Dedifferentiated amniotic fluid mesenchymal stem cell (primary cell): ENCODE measurements at regions not wholly inside any gene's neighbourhood (a gene's known extent, or its start where the extent isn't known, plus 50 kb on each side); places are given as distances from the start of the nearest gene placed in this dataset.
"Not testable (repeated sequence)": the region's sequence is repeated elsewhere in the genome, so short reads cannot be mapped to it uniquely, and the experiment has no call there.

Experiments
- DNase-seq: peaks from one replicate; pipeline ENCODE4 v3.0.0-alpha.2; 2016; ENCODE audit errors: extremely low spot score

DNA sequence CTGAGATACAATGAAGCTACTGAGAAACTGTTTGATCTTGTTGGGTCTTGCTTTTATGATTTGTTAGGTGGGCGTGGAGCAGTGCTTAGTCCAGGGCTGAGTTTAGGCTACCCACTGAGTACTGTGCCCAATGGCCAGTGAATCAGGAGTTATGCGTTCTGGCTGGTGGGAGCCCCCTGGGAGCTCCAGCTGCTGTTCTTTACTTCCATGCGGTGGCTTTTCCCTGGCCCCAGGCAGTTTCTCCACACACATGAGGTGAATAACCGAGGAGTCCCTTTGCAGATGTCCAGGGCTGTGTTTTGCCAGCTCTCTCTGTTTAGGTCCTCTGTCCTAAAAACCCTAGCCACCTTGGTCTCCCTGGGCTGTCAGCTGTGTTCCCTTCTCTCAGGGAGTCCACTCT lies 106.5 kb downstream of the KLF13 start:
- DNase-seq = no peak

DNA sequence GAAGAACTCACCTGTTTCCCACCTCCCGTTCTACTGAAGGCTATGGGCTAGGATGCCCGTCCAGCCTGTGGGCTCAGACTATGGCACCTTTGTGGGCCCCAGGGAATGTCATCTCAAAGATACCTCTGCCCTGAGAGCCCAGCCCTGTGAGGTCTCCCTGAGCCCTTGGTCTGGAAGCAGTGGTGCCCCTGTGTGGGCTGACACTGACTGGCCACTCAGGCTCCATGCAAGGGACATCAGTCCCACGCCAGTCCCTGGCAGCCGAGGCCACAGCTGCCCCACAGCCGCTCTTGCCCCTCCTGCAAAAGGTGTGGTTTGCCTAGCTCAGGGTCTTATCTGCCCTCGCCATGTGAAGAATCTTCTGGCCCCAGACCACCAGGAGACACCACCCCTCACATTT lies 106.9 kb downstream of the KLF13 start:
- DNase-seq = no peak

DNA sequence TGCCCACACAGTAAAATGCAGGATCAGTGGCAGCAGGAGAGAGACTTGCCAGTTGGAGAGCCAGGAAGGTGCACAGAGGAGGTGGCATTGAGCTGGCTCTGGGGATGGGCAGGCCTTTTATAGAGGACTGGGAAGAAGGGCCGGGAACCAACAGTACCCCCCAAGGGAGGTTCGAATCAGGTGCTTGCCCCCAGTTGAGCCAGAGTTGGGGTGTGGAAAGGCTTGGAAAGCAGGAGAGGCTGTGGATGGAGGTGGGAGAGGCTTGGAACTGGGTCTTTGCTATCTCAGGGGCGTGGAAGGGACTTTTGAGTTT lies 107.6 kb downstream of the KLF13 start:
- no peak for DNase-seq

DNA sequence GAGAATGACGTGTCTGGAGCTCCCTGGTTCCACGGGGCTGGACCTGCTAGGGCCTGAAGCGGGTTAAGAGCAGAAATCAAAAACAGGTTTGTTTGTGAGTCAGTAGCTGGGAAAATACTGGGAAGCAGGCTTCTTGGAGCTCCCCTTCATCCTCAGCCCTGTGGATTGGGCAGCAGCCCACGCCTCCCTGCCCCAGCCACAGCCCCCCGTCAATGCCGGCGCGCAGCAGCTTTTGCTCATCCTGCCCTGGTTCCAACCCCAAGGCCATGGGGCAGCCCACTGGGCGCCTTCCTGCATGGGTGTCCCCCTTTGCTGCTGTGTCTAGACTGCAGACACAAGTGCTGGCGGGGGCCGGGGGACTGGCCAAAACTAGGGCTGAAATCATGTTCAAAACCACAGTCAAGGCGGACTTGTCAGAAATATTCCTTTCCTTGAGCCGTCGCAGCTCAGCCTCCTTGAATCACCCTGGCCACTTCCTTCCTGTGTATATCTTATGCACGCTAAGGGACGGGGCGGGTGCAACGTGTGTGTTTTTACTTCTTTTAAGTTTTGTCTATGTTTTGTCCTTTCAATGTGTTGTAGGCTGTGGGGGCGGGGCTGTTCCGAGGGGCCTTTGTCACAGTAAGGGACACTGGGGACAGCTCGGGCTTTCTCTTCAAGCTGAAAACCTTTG lies 108.1 kb downstream of the KLF13 start:
- DNase-seq = peak; percentile 48

DNA sequence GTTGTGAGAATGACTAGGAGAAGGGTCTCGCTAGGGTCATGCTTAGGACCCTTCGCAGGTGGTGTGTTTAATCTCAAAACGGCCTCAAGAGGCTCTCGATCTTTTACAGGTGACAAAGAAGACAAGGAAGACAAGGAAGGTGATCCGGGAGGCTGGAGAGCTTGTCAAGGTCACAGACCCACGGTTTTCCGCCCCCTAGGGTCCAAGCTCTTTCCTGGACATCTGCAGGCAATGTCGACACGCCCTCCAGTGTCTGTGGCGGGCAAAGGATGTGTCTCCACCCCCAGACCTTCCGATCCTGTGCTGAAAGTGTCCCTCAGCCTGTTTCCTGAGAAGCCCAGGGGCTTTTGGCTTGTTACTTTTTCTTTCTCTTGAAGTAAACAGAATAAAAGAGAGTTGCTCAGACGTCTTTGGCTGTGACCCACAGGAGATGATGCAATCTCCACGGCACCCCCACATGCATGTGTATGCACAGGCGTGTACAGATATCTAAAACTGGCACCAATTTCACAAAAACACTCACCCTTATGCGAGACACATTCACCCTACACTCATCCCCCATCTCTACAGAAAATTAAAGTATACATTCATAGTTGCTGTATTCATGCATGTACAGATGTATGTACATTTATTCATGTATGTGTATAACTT lies 108.8 kb downstream of the KLF13 start:
- DNase-seq = peak; percentile 52

DNA sequence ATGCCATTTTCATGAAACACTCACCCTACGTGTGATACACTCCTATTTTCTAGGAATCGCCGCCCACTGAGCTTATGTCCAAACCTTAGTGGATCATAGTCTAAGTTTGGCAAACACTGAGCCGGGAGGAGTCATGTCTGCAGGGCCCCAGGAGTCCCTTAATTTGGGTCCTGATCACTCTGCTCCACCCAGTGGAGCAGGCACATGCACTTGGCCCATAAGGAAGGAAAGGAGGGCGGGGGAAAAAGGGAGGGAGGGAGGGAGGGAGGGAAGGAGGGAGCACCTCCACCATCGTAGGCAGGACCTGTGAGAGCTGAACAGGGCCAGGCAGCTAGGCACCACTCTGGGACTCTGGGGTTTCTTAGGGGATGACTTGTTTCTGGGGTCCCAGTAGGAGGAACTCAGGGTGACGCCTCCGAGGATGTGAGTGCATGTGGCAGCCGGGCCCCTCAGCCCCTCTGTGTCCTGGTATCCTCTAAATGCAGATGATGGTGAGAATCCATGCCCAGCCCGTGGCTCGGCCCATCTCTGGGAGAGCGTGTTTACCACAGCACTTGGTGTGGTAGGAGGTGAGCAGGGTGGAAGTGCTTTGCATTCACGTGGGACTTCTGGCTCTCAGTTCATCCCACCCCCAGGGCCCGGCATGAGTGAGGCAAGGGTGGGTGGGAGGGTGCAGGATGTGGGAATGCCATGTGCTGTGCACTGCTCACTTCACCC lies 109.4 kb downstream of the KLF13 start:
- no peak for DNase-seq

DNA sequence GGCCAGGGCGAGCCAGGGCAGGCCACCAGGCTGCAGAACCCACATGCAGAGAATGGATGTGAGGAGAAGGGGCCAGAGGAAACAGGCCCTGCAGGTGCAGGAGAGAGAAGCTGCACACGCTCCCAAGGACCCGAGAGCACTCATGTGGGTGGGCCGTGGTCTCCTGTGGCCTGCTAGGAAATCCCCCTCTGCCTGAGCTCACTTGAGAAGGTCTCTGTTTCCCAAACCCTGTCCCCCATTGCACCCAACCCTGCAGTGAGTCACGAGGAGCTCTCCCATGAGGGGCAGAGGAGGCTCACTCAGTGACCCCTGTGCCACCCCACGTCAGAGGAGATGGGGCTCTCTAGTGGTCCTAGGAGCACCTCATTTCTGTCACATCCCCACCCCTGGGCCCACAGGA lies 111.1 kb downstream of the KLF13 start:
- DNase-seq = no peak

DNA sequence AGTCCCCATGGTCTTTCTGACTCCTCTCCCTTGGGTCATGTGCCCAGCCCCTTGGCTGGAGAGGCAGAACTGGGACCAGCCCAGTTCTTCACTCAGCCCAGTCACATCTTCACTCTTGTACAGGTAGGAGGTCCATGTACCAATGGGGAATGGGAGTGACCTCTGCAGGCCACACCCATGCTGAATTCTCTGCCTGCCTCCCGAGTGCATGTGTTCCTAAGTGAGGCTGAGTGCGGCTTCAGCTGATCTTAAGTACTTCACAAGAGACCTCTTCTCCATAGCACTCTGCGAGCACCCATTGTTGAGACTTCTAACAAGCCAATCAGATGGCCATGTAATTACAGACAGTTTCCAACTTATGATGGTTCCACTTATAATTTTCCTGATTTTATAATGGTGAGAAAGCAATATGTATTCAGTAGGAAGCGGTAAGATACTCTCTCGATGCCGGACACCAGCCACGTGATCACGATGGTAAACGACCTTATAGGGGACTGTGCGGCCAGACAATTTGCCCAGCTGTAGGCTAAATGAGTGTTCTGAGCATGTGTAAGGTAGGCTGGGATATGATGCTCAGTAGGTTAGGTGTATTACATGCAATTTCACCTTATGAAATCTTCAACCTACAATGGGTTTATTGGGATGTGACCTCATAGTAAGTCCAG lies 112.1 kb downstream of the KLF13 start:
- no peak for DNase-seq

DNA sequence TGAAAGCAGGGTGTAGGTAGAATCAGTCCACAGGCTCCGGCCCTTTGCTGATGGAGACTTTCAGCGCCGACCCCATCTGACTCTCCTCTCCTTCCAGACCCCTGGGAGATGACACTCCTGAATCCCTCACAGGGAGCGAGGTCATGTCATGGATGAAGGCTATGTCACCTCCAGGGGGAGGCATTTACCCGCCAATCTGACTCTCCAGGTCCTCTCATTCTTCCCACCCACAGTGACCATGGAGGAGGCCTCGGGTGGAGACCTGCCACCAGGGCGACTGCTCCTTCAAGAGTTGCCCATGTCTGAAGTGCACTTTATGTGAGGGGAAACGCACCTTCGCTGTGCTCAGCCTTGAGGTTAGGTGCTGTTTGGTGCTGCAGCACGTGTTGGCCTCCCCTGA lies 112.7 kb downstream of the KLF13 start:
- DNase-seq = no peak

DNA sequence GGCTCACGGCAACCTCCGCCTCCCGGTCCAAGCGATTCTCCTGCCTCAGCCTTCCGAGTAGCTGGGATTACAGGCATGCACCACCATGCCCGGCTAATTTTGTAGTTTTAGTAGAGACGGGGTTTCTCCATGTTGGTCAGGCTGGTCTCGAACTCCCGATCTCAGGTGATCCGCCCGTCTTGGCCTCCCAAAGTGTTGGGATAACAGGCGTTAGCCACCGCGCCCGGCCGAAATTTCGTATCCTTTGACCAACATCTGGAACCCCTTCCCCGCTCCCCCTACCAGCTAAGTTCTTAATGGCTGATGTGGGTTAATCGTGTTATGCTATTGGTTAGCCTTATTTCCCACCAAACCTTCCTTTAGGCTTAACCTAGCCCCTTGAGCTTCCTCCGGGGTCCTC lies 113.6 kb downstream of the KLF13 start:
- DNase-seq = not testable (repeated sequence)

DNA sequence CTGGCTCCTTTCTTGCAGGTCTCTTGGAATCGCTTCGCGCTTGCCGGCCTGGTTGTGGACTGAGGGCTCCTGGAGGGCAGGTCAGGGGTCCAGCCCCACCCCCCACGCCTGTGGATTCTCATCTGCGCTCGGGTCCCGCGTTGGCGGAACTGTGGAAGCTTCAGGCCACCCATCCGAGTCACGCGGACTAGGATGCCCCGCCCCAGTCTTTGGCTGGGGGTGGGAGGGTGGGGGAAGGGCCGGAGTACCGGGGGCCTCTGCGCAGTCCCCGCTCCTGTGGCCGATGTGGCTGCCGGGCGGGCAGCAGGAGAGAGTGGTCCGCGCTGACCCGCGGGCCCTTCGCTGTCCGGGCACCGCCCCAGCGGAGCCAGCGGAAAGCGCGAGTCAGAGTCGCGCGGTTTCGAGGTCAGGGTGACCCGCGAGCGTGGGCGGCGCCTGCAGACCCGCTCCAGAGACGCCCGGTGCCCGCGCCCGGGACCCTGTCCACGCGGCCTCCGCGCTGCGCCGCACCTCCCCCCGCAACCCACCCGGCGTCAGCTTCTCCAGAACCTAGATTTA lies 114.2 kb downstream of the KLF13 start:
- no peak for DNase-seq

DNA sequence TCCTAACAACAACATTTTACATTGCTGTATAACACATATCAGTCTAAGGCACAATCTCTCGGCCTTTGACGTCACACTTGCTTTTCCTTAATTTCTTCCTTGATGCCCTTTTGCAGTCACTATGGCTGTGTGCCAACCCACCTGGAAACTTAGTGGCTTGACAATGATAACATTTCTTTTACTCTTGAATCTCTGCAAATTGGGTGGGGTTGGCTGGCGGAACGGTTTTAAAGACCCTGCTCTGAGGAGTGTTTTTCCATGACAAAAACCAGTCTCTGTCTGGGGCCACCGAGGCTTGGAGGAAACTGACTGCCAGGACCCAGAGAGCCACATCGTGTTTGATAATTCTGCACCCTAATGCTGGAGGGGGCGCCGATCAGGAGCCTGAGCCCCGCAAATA lies 115.6 kb downstream of the KLF13 start:
- no peak for DNase-seq

DNA sequence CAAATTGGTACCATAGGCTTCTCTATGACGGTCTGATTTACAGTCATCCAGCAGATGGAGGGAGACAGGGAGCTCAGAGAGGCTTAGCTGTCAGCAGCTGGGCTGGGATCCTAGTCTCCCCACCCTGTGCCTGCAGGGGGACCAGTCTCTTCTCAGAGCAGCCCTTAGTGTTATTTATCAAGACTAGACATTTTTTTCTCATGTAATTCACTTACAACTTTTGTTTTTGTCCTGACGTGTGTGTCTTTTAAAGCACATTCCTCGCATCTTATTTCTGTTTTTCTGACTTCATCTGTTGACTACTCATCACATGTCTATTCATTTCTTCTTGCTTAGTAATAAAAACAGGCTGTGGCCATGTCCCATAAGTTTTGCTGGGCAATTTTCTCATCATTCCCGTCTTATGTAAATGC lies 116.1 kb downstream of the KLF13 start:
- peak; percentile 88 for DNase-seq

DNA sequence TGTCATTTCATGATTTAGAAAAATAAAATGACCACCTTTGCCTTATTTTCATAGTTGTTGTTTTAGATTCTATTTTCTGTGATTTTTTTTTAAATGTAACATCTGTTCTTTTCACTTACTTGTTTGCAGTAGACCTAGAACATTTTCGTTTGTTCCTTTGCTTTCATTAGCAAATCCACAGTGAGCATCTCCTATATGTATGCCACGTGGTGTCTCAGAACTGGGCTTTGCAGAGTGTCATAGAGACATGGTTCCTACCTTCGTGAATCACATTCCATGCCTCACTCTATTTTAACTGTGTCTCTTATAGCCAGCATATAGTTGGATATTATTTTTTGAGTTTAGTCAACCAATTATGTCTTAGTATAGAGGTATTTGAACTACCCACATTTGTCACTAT lies 118.2 kb downstream of the KLF13 start:
- DNase-seq = no peak

DNA sequence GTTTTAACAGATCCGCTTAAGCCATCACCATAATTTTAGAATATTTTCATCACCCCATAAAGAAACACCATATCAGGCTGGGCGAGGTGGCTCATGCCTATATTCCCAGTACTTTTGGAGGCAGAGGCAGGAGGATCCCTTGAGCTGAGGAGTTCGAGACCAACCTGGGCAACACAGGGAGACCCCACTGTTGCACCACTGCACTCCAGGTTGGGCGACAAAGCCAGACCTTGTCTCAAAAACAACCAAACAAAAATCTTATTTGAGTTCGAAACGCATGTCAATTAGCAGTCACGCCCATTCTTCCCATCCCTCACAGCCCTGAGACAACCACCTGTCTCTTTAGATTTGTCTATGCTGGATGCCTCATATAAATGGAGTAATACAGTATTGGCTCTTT lies 119.9 kb downstream of the KLF13 start:
- DNase-seq = no peak

DNA sequence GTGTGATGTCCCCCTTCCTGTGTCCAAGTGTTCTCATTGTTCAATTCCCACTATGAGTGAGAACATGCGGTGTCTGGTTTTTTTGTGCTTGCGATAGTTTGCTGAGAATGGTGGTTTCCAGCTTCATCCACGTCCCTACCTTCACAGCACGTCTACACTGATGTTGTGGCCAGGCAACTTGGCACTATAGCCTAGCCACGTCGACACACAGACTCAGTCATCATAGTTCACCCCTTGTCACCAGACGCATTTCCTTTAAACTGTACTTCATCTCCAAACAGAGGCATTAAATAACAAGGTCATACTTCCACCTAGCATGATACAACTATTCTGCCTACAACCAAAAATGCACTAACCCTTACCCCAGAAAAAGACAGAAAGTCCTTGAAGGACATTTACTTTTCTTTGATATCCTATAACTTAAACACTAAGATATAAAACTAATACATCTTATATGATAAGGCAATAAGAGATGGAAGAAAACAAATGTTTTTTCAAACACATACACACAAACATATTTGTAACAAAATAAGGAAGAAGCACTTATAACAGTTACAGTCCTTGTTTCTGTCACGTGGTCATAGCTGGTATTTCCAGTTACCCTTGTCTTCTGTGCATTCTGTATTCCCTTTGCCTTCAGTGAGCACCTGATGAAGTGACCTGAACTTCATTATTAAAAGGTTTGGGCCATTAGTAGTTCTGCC lies 121.4 kb downstream of the KLF13 start:
- no peak for DNase-seq

DNA sequence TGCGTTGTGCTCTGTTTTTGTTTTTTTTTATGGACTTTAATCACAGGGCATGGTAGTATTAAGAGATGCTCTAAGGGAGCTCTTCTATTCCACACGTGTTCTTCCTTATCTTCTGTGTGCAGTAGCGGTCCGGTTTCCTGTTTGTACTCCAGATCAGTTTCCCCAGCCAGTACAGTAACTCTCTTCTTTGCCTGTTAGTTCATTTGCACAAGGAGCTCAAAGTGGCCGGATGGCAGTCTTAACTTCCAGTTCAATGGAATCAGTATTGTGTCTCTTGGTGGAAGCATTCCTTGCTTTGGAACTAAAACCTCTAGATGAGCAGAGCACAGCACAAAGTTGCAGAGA lies 122.0 kb downstream of the KLF13 start:
- DNase-seq = no peak

DNA sequence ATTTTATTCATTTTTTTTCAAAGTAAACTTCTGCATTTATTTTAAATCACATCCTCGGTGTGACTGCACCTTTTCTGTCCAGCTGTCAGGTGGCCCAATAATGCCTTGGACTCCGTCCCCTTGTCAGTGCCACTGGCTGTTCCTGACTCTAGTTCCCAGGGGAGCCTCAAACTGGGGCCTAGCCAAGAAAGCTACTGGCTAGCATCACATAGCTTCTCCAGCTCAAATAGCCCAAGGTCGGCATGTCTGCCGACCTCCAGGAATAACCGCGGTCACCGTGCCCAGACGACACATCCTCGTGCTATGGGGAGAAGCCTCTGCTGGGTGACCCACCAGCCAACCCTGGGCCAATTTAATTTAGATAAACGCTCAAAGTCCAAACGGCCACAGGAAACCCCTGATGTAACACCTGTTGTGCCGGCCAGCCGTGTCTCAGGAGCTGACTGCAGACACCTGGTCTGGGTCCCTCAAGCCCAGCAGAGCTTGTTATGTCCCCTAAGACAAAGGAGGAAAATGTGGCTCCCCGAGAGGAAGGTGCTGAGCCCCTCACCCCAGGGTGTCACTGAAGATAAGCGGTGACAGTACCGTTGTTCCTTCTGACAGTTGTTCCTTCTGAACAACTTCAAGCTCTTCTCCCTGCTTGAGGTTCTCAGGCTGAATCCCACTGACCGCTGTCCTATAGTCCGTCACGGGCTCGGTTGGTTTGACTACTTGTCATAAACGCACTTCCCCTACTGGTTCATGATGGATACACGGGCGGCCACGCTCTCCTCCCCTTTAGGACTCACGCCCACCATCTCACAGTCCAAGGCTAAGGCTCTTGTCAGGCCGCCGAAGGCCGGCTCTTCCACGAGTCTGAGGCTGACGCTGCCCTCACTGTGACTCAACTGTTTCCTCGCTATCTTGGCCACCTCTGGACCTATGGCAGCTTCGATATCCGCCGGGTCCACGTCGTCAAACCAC lies 126.2 kb downstream of the KLF13 start:
- DNase-seq = no peak

DNA sequence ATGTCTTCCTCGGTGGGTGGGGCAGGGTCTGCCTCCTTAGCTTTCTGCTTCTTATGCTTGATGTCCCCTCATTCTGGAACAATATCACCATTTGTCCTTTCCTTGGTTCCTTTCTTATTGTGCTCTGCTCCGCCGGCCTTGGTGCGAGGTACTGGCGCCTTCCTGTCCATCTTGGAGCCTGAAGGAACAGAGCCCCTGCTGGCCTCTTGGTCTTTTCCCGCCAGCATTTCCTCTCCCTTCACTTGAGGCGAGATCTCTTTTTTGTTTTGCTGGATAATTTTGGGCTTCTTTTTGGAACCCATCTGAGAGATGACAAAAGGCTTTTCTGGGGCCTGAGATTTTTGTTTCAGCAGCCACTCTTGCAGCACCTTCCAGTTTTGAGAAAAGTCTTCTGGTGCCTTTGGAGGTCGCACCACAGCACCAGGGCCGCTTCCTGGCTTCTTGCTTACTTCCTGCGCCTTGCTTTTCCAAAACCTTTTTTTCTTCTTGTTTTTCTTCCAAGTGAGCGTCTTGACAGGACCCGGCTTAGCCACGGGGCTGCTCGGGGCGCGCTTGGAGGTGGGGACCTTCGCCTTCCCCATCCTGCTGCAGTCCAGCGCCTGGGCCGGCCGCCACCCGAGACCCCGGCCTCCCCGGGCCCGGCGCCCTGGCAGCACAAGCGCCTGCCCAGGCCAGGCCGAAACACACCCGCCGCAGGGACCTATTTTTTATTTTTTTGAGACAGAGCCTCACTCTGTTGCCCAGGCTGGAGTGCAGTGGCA lies 127.1 kb downstream of the KLF13 start:
- DNase-seq = no peak

DNA sequence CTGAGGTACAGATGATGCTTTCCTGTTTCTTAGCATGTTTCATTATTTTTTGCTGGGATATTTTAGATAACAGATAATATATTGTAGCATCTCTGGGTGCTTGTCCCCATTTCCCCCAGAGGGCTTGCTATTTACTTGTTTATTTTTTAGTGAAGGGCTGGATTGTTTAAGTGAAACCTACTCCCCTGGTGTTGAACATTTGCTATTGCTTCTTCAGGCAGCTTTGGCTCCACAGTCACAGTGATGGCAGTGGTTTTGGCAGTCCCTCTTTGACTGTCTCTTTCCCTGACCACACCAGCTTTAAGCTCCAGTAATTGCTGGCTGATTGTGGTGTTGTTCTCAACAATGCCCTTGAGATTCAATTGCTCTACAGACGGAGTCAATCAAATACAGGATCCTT lies 128.9 kb downstream of the KLF13 start:
- no peak for DNase-seq
